Mesenchymal stem cell (in vitro differentiated cells and primary cell): ENCODE measurements at regions not wholly inside any gene's neighbourhood (a gene's known extent, or its start where the extent isn't known, plus 50 kb on each side); places are given as distances from the start of the nearest gene placed in this dataset.
"Not testable (repeated sequence)": the region's sequence is repeated elsewhere in the genome, so short reads cannot be mapped to it uniquely, and the experiment has no call there.

ENCODE experiments used
- DNase-seq: peaks from one replicate; pipeline ENCODE4 v3.0.0-alpha.2; 2013
- H2AFZ ChIP-seq: one replicate; pipeline ENCODE4 v1.6.1; 2013; ENCODE audit warnings: low read depth, mild to moderate bottlenecking, control low read depth, inconsistent platforms, low read length, moderate library complexity
- H2AK5ac ChIP-seq: 2 replicates; pipeline ENCODE4 v1.6.1; 2013; ENCODE audit warnings: low read length, moderate library complexity, mild to moderate bottlenecking, inconsistent platforms; ENCODE audit not compliant: severe bottlenecking
- H2BK120ac ChIP-seq: one replicate; pipeline ENCODE4 v1.6.1; 2013; ENCODE audit warnings: low read depth, mild to moderate bottlenecking, inconsistent platforms, low read length, moderate library complexity
- H2BK12ac ChIP-seq, 2 experiments: one replicate each; pipeline ENCODE4 v1.6.1; 2013; ENCODE audit warnings: inconsistent platforms in 2 of 2, low read length in 2 of 2, mild to moderate bottlenecking in 2 of 2, moderate library complexity in 2 of 2, control low read depth in 1 of 2
- H2BK15ac ChIP-seq: one replicate; pipeline ENCODE4 v1.6.1; 2013; ENCODE audit warnings: mild to moderate bottlenecking, low read depth, inconsistent platforms; ENCODE audit not compliant: poor library complexity, severe bottlenecking
- H2BK5ac ChIP-seq: 2 replicates; pipeline ENCODE4 v1.6.1; 2013; ENCODE audit warnings: low read depth, mild to moderate bottlenecking, low read length, control low read depth, inconsistent platforms; ENCODE audit not compliant: poor library complexity, severe bottlenecking
- H3K14ac ChIP-seq, 2 experiments: one replicate each; pipeline ENCODE4 v1.6.1; 2013; ENCODE audit warnings: inconsistent platforms in 2 of 2, low read length in 2 of 2, control low read depth in 1 of 2, mild to moderate bottlenecking in 1 of 2, moderate library complexity in 1 of 2
- H3K18ac ChIP-seq, 2 experiments: one replicate each; pipeline ENCODE4 v1.6.1; 2013; ENCODE audit warnings: inconsistent platforms in 2 of 2, low read length in 2 of 2, control low read depth in 1 of 2, low read depth in 1 of 2, mild to moderate bottlenecking in 1 of 2
- H3K23ac ChIP-seq, 2 experiments: one replicate each; pipeline ENCODE4 v1.6.1; 2013; ENCODE audit warnings: inconsistent platforms in 2 of 2, low read length in 2 of 2, mild to moderate bottlenecking in 2 of 2, moderate library complexity in 2 of 2, control low read depth in 1 of 2
- H3K27ac ChIP-seq: 2 replicates; pipeline ENCODE4 v1.5.1; 2013; ENCODE audit warnings: mild to moderate bottlenecking, moderate library complexity, low read length, control low read depth, inconsistent platforms; ENCODE audit not compliant: poor library complexity, severe bottlenecking
- H3K27me3 ChIP-seq, 2 experiments: 2 replicates each; pipeline versions ENCODE4 v1.6.1 to v1.7.0; 2013; ENCODE audit warnings: low read length in 2 of 2, mild to moderate bottlenecking in 2 of 2, moderate library complexity in 2 of 2, control low read depth in 1 of 2, inconsistent platforms in 1 of 2; ENCODE audit not compliant: control insufficient read depth in 1 of 2, insufficient read depth in 1 of 2
- H3K36me3 ChIP-seq, 2 experiments: 2 replicates each; pipeline versions ENCODE4 v1.6.1 to v1.7.0; 2013; ENCODE audit warnings: low read length in 2 of 2, control low read depth in 1 of 2, inconsistent platforms in 1 of 2, low read depth in 1 of 2, mild to moderate bottlenecking in 1 of 2; ENCODE audit not compliant: insufficient read depth in 2 of 2, control insufficient read depth in 1 of 2
- H3K4ac ChIP-seq, 2 experiments: one replicate each; pipeline ENCODE4 v1.6.1; 2013; ENCODE audit warnings: inconsistent platforms in 2 of 2, low read length in 2 of 2, mild to moderate bottlenecking in 2 of 2, moderate library complexity in 2 of 2, control low read depth in 1 of 2, low read depth in 1 of 2
- H3K4me1 ChIP-seq: 2 replicates; pipeline ENCODE4 v1.6.1; 2013; ENCODE audit warnings: low read depth, low read length, control low read depth; ENCODE audit not compliant: control insufficient read depth, insufficient read depth
- H3K4me2 ChIP-seq: 2 replicates; pipeline ENCODE4 v1.6.1; 2013; ENCODE audit warnings: low read length, mild to moderate bottlenecking, inconsistent platforms; ENCODE audit not compliant: poor library complexity, severe bottlenecking
- H3K4me3 ChIP-seq, 2 experiments: 2 replicates each; pipeline versions ENCODE4 v1.5.1 to v1.7.0; 2013; ENCODE audit warnings: low read length in 2 of 2, mild to moderate bottlenecking in 2 of 2, control low read depth in 1 of 2, low read depth in 1 of 2; ENCODE audit not compliant: insufficient read depth in 1 of 2
- H3K79me1 ChIP-seq: replicated peaks from 2 replicates; pipeline ENCODE4 v1.6.1; 2013; ENCODE audit warnings: mild to moderate bottlenecking, control low read depth, low read length, inconsistent platforms; ENCODE audit not compliant: poor library complexity, severe bottlenecking
- H3K9ac ChIP-seq: 2 replicates; pipeline ENCODE4 v1.7.0; 2013; ENCODE audit warnings: mild to moderate bottlenecking, low read length, moderate library complexity
- H3K9me3 ChIP-seq: 2 replicates; pipeline ENCODE4 v1.7.0; 2013; ENCODE audit warnings: mild to moderate bottlenecking, low read length; ENCODE audit not compliant: control insufficient read depth
- H4K8ac ChIP-seq: one replicate; pipeline ENCODE4 v1.6.1; 2013; ENCODE audit warnings: inconsistent platforms, mild to moderate bottlenecking, low read length, moderate library complexity
- H4K91ac ChIP-seq: one replicate; pipeline ENCODE4 v1.6.1; 2013; ENCODE audit warnings: mild to moderate bottlenecking, low read length, inconsistent platforms
- WGBS: methylation state at CpG from one replicate; pipeline ENCODE4 v1.1.7; 2013; ENCODE audit warnings: mixed read lengths; 5-methylcytosine and 5-hydroxymethylcytosine counted together

GRCh38 chr4:147292604-147293313 lies 188.1 kb upstream of the EDNRA start:
- Histone ChIP-seq H4K91ac (peak overlapping the region; percentile 56), H3K4ac (peak overlapping the region in 1 of 2 experiments; percentile 59), H3K18ac (peak overlapping the region; percentile 56 to 62), H4K8ac (peak overlapping the region; percentile 61), H2AFZ (peak overlapping the region; percentile 42)
- not testable (repeated sequence) for H3K9me3 ChIP-seq, H3K27ac ChIP-seq, H2AK5ac ChIP-seq, H3K4me2 ChIP-seq, H3K4me3 ChIP-seq, H3K79me1 ChIP-seq, H3K23ac ChIP-seq, H3K9ac ChIP-seq, H2BK15ac ChIP-seq, H2BK5ac ChIP-seq, H2BK12ac ChIP-seq, H3K27me3 ChIP-seq, H3K36me3 ChIP-seq, H2BK120ac ChIP-seq, H3K14ac ChIP-seq, H3K4me1 ChIP-seq
- WGBS = 65% methylated on average over 10 of the region's 10 CpGs
- peak; percentile 23 for DNase-seq

GRCh38 chr4:147293314-147293677 lies 187.6 kb upstream of the EDNRA start:
- H2BK5ac ChIP-seq, H3K36me3 ChIP-seq, H3K4ac ChIP-seq, H3K4me1 ChIP-seq, H3K4me2 ChIP-seq, H2BK12ac ChIP-seq, DNase-seq, H3K4me3 ChIP-seq, H2BK15ac ChIP-seq, H4K91ac ChIP-seq, H3K14ac ChIP-seq, H3K79me1 ChIP-seq, H3K9ac ChIP-seq, H2BK120ac ChIP-seq, H3K23ac ChIP-seq, H3K27me3 ChIP-seq, H3K27ac ChIP-seq, H2AK5ac ChIP-seq, H3K9me3 ChIP-seq, H3K18ac ChIP-seq: not testable (repeated sequence)
- WGBS = 100% methylated on average over 4 of the region's 6 CpGs
- peak overlapping the region; percentile 42 for H2AFZ ChIP-seq
- H4K8ac ChIP-seq = peak overlapping the region; percentile 61

GRCh38 chr4:147299205-147299604 lies 181.7 kb upstream of the EDNRA start:
- no peaks in the 10 kb centered on the region for H3K79me1 ChIP-seq

GRCh38 chr4:147303174-147303872 lies 177.6 kb upstream of the EDNRA start:
- Histone ChIP-seq H3K4me1 (no peaks in the 10 kb centered on the region), H3K14ac (no peak overlapping the region), H2BK12ac (no peak overlapping the region), H3K27me3 (no peaks in the 10 kb centered on the region), H4K91ac (no peak overlapping the region), H4K8ac (no peak overlapping the region), H3K23ac (no peak overlapping the region), H3K18ac (no peak overlapping the region), H2AFZ (no peak overlapping the region), H3K4ac (no peak overlapping the region), H2BK15ac (no peak overlapping the region), H2BK5ac (no peak overlapping the region), H3K36me3 (no peaks in the 10 kb centered on the region), H3K9me3 (no peaks in the 10 kb centered on the region), H2AK5ac (no peak overlapping the region), H3K4me3 (no peak overlapping the region), H3K4me2 (no peak overlapping the region), H3K9ac (no peak overlapping the region), H3K27ac (no peak overlapping the region), H3K79me1 (no peaks in the 10 kb centered on the region), H2BK120ac (no peak overlapping the region)
- DNase-seq = peak; percentile 16
- 37% methylated on average over 5 of the region's 5 CpGs for WGBS

More at GRCh38 chr4:147299205-147299604, 181.7 kb upstream of the EDNRA start:
- Histone ChIP-seq H3K4me3 (no peak overlapping the region), H2BK15ac (no peak overlapping the region), H2AK5ac (no peak overlapping the region), H3K4me2 (no peak overlapping the region), H3K9me3 (no peaks in the 10 kb centered on the region), H3K36me3 (no peaks in the 10 kb centered on the region), H3K9ac (no peak overlapping the region), H3K14ac (no peak overlapping the region), H2BK5ac (no peak overlapping the region), H3K4ac (no peak overlapping the region), H4K8ac (no peak overlapping the region), H3K4me1 (no peaks in the 10 kb centered on the region), H2BK12ac (no peak overlapping the region), H4K91ac (no peak overlapping the region), H3K23ac (no peak overlapping the region), H3K27ac (no peak overlapping the region), H3K27me3 (no peaks in the 10 kb centered on the region), H2BK120ac (no peak overlapping the region), H2AFZ (no peak overlapping the region), H3K18ac (no peak overlapping the region)
- WGBS = no CpG with 5 or more reads among the region's 1 CpG
- DNase-seq = no peak
